Mammary epithelial cell (primary cell): ENCODE measurements at regions not wholly inside any gene's neighbourhood (a gene's known extent, or its start where the extent isn't known, plus 50 kb on each side); places are given as distances from the start of the nearest gene placed in this dataset.

Experiments
- CTCF ChIP-seq, 2 donors: IDR thresholded peaks in 1 of 2; conservative IDR thresholded peaks in 1 of 2; 2 replicates each; pipeline ENCODE4 v1.5.1; 2011 to 2012; ENCODE audit warnings: inconsistent platforms in 2 of 2, low read length in 2 of 2, mild to moderate bottlenecking in 2 of 2, control low read depth in 1 of 2, low read depth in 1 of 2; ENCODE audit not compliant: insufficient read depth in 1 of 2; ENCODE audit errors: extremely low read depth in 1 of 2
- EZH2 ChIP-seq: IDR thresholded peaks from 2 replicates; pipeline ENCODE4 v1.6.1; 2012; ENCODE audit warnings: low read length, inconsistent platforms, borderline replicate concordance

- TF ChIP-seq CTCF (conservative IDR thresholded peaks at IDR 0.05 in 1 of 2, IDR thresholded peaks at IDR 0.05 in 1 of 2; ENCODE audit: extremely low read depth in 1 of 2, insufficient read depth in 1 of 2, low read depth in 1 of 2, low read length in 2 of 2) (no peak), EZH2 (no peak)
Observed at GRCh38 chr3:104755791-104756190, 610.9 kb upstream of the ALCAM start.
